ACHN (cell line): ENCODE measurements at regions not wholly inside any gene's neighbourhood (a gene's known extent, or its start where the extent isn't known, plus 50 kb on each side); places are given as distances from the start of the nearest gene placed in this dataset.

Experiments used
- DNase-seq: peaks from one replicate; pipeline ENCODE4 v3.0.0-alpha.2; 2015
- in situ Hi-C: cut with HindIII; loops from 2 replicates; pipeline ENCODE4 v1.10.0; 2017; ENCODE audit warnings: low sequenced_read_pairs, low pct_ligation_motif_present, low pct_unique_long_range_greater_than_20kb

- in situ Hi-C loops, result no loop called here
- no peak for DNase-seq
Observed at GRCh38 chr9:119831309-119831708, 462.1 kb upstream of the BRINP1 start.

GRCh38 chr9:119829748-119830147, 460.5 kb upstream of the BRINP1 start:
- in situ Hi-C loops, result no loop called here
- no peak for DNase-seq

GRCh38 chr9:119829186-119829585, 460.0 kb upstream of the BRINP1 start:
- DNase-seq, result no peak
- in situ Hi-C loops, result no loop called here

- in situ Hi-C loops, result no loop called here
- DNase-seq, result no peak
Observed at GRCh38 chr9:119827526-119827925, 458.3 kb upstream of the BRINP1 start.

- DNase-seq, result no peak
- in situ Hi-C loops, result no loop called here
Observed at GRCh38 chr9:119827126-119827525, 457.9 kb upstream of the BRINP1 start.

- in situ Hi-C loops, result no loop called here
Observed at GRCh38 chr9:119818726-119819435, 449.6 kb upstream of the BRINP1 start.

GRCh38 chr9:119810645-119811429, 441.6 kb upstream of the BRINP1 start:
- DNase-seq, result peak; percentile 68
- in situ Hi-C loops, result no loop called here

More at GRCh38 chr9:119818726-119819435, 449.6 kb upstream of the BRINP1 start:
- no peak for DNase-seq

GRCh38 chr9:119803679-119804078, 434.4 kb upstream of the BRINP1 start:
- in situ Hi-C loops, result no loop called here
- DNase-seq, result no peak

- no peak for DNase-seq
- in situ Hi-C loops, result no loop called here
Observed at GRCh38 chr9:119802621-119803020, 433.4 kb upstream of the BRINP1 start.

GRCh38 chr9:119802133-119802532, 432.9 kb upstream of the BRINP1 start:
- DNase-seq, result no peak
- in situ Hi-C loops, result no loop called here

GRCh38 chr9:119801311-119801710, 432.1 kb upstream of the BRINP1 start:
- in situ Hi-C loops, result no loop called here
- DNase-seq, result no peak

GRCh38 chr9:119795395-119795794, 426.2 kb upstream of the BRINP1 start:
- no peak for DNase-seq
- in situ Hi-C loops, result no loop called here

- in situ Hi-C loops, result no loop called here
- DNase-seq, result no peak
Observed at GRCh38 chr9:119794836-119795235, 425.6 kb upstream of the BRINP1 start.

GRCh38 chr9:119793218-119793617, 424.0 kb upstream of the BRINP1 start:
- in situ Hi-C loops, result no loop called here
- DNase-seq, result no peak

- in situ Hi-C loops, result no loop called here
- DNase-seq, result no peak
Observed at GRCh38 chr9:119792242-119792641, 423.0 kb upstream of the BRINP1 start.

- in situ Hi-C loops, result no loop called here
Observed at GRCh38 chr9:119789987-119790386, 420.8 kb upstream of the BRINP1 start.

GRCh38 chr9:119788921-119789320, 419.7 kb upstream of the BRINP1 start:
- in situ Hi-C loops, result no loop called here
- DNase-seq, result peak; percentile 47

More at GRCh38 chr9:119789987-119790386, 420.8 kb upstream of the BRINP1 start:
- no peak for DNase-seq

GRCh38 chr9:119781886-119782285, 412.7 kb upstream of the BRINP1 start:
- in situ Hi-C loops, result no loop called here
- no peak for DNase-seq

GRCh38 chr9:119775410-119775809, 406.2 kb upstream of the BRINP1 start:
- DNase-seq, result no peak

GRCh38 chr9:119773823-119774222, 404.6 kb upstream of the BRINP1 start:
- in situ Hi-C loops, result no loop called here
- DNase-seq, result no peak

More at GRCh38 chr9:119775410-119775809, 406.2 kb upstream of the BRINP1 start:
- in situ Hi-C loops, result no loop called here
